ENCODE measurements at regions not wholly inside any gene's neighbourhood (a gene's known extent, or its start where the extent isn't known, plus 50 kb on each side); places are given as distances from the start of the nearest gene placed in this dataset.

GRCh38 chr2:176495826-176496225 is 226.6 kb downstream of the MTX2 start:
- TF ChIP-seq NFIC (IDR thresholded peaks at IDR 0.05) (no peak), TCF12 (IDR thresholded peaks at IDR 0.05; ENCODE audit: low read depth) (no peak), CEBPB (IDR thresholded peaks at IDR 0.05) (no peak), ZBTB7A (IDR thresholded peaks at IDR 0.05; ENCODE audit: low read depth) (no peak), TAF1 (IDR thresholded peaks at IDR 0.05; ENCODE audit: low read depth) (no peak), YY1 (IDR thresholded peaks at IDR 0.05; ENCODE audit: low read depth) (no peak), EP300 (IDR thresholded peaks at IDR 0.05; ENCODE audit: borderline replicate concordance) (no peak), MAX (IDR thresholded peaks at IDR 0.05) (no peak), FOXM1 (IDR thresholded peaks at IDR 0.05; ENCODE audit: borderline replicate concordance, low read depth) (no peak), RAD21 (IDR thresholded peaks at IDR 0.05; ENCODE audit: low read depth) (no peak), CREB1 (IDR thresholded peaks at IDR 0.05; ENCODE audit: low read depth) (no peak), TEAD4 (IDR thresholded peaks at IDR 0.05) (no peak), EGR1 (IDR thresholded peaks at IDR 0.05) (no peak)
- TF ChIP-seq, protein P1, sequence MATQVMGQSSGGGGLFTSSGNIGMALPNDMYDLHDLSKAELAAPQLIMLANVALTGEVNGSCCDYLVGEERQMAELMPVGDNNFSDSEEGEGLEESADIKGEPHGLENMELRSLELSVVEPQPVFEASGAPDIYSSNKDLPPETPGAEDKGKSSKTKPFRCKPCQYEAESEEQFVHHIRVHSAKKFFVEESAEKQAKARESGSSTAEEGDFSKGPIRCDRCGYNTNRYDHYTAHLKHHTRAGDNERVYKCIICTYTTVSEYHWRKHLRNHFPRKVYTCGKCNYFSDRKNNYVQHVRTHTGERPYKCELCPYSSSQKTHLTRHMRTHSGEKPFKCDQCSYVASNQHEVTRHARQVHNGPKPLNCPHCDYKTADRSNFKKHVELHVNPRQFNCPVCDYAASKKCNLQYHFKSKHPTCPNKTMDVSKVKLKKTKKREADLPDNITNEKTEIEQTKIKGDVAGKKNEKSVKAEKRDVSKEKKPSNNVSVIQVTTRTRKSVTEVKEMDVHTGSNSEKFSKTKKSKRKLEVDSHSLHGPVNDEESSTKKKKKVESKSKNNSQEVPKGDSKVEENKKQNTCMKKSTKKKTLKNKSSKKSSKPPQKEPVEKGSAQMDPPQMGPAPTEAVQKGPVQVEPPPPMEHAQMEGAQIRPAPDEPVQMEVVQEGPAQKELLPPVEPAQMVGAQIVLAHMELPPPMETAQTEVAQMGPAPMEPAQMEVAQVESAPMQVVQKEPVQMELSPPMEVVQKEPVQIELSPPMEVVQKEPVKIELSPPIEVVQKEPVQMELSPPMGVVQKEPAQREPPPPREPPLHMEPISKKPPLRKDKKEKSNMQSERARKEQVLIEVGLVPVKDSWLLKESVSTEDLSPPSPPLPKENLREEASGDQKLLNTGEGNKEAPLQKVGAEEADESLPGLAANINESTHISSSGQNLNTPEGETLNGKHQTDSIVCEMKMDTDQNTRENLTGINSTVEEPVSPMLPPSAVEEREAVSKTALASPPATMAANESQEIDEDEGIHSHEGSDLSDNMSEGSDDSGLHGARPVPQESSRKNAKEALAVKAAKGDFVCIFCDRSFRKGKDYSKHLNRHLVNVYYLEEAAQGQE (IDR thresholded peaks at IDR 0.05; ENCODE audit: low read depth) = no peak
- TF ChIP-seq, protein P2, sequence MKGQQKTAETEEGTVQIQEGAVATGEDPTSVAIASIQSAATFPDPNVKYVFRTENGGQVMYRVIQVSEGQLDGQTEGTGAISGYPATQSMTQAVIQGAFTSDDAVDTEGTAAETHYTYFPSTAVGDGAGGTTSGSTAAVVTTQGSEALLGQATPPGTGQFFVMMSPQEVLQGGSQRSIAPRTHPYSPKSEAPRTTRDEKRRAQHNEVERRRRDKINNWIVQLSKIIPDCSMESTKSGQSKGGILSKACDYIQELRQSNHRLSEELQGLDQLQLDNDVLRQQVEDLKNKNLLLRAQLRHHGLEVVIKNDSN (IDR thresholded peaks at IDR 0.05) = no peak

GRCh38 chr2:176496761-176497160 is 227.5 kb downstream of the MTX2 start:
- TF ChIP-seq, protein P2 (IDR thresholded peaks at IDR 0.05) = no peak
- no peak for TF ChIP-seq EP300 (IDR thresholded peaks at IDR 0.05; ENCODE audit: borderline replicate concordance)
- TF ChIP-seq CREB1 (IDR thresholded peaks at IDR 0.05; ENCODE audit: low read depth) = no peak
- no peak for TF ChIP-seq RAD21 (IDR thresholded peaks at IDR 0.05; ENCODE audit: low read depth)
- TF ChIP-seq, protein P1 (IDR thresholded peaks at IDR 0.05; ENCODE audit: low read depth) = no peak
- TF ChIP-seq CEBPB (IDR thresholded peaks at IDR 0.05) = no peak
- no peak for TF ChIP-seq TAF1 (IDR thresholded peaks at IDR 0.05; ENCODE audit: low read depth)
- TF ChIP-seq YY1 (IDR thresholded peaks at IDR 0.05; ENCODE audit: low read depth) = no peak

DNA sequence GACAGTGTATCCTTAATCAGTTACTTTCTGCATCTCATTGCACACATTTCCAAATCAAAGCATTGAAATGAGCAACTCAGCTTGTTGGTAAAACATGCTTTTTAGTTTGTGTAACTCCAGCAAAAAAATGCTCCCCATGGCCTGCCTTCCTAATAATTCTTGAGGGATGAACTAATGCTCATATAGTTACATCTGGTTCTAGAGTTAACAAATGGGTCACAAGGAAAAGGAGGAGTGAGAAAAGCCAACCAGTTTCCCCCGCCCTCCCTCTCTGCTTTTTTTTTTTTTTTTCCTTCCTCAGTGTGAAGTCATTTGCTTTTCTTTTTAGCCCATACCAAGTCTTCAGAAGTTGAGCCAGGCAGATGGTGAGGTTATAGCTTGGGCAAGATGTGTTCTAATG is 231.7 kb downstream of the MTX2 start:
- TF ChIP-seq ZBTB7A (IDR thresholded peaks at IDR 0.05; ENCODE audit: low read depth) = no peak

GRCh38 chr2:176501617-176502016 is 232.4 kb downstream of the MTX2 start:
- TF ChIP-seq RAD21 (IDR thresholded peaks at IDR 0.05; ENCODE audit: low read depth) (no peak), TCF12 (IDR thresholded peaks at IDR 0.05; ENCODE audit: low read depth) (no peak), NFIC (IDR thresholded peaks at IDR 0.05) (no peak), ZBTB7A (IDR thresholded peaks at IDR 0.05; ENCODE audit: low read depth) (no peak), YY1 (IDR thresholded peaks at IDR 0.05; ENCODE audit: low read depth) (no peak), FOXM1 (IDR thresholded peaks at IDR 0.05; ENCODE audit: borderline replicate concordance, low read depth) (no peak), MAX (IDR thresholded peaks at IDR 0.05) (no peak), EGR1 (IDR thresholded peaks at IDR 0.05) (no peak)
- TF ChIP-seq, protein P2 (IDR thresholded peaks at IDR 0.05) = no peak

DNA sequence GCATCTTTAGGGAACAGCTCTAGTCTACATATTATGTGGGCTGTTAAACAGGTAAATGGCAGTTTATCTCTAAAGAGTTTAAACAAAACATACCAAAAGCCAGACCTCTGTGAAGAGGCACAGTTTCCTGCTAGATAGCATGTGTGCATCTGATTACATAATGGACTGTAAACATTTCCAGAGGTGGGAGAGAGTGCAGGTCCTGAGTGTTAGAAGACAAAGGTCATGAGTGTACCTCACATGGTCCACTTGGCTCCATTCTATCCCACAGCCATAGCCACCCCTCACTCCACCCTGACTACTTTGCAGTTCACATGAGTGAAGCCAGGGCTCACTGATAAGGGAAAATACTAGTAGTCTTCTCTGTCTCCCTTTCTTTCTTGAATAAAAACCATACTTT is 233.4 kb downstream of the MTX2 start:
- TF ChIP-seq RAD21 (IDR thresholded peaks at IDR 0.05; ENCODE audit: low read depth) (no peak), TEAD4 (IDR thresholded peaks at IDR 0.05) (no peak), FOXM1 (IDR thresholded peaks at IDR 0.05; ENCODE audit: borderline replicate concordance, low read depth) (no peak)
- TF ChIP-seq, protein P2 (IDR thresholded peaks at IDR 0.05) = no peak

- TF ChIP-seq YY1 (IDR thresholded peaks at IDR 0.05; ENCODE audit: low read depth) (no peak), FOXM1 (IDR thresholded peaks at IDR 0.05; ENCODE audit: borderline replicate concordance, low read depth) (no peak), NFIC (IDR thresholded peaks at IDR 0.05) (no peak), RAD21 (IDR thresholded peaks at IDR 0.05; ENCODE audit: low read depth) (no peak), EGR1 (IDR thresholded peaks at IDR 0.05) (no peak), CEBPB (IDR thresholded peaks at IDR 0.05) (no peak), TEAD4 (IDR thresholded peaks at IDR 0.05) (no peak), CREB1 (IDR thresholded peaks at IDR 0.05; ENCODE audit: low read depth) (no peak), ZBTB7A (IDR thresholded peaks at IDR 0.05; ENCODE audit: low read depth) (no peak), TCF12 (IDR thresholded peaks at IDR 0.05; ENCODE audit: low read depth) (no peak), TAF1 (IDR thresholded peaks at IDR 0.05; ENCODE audit: low read depth) (no peak), EP300 (IDR thresholded peaks at IDR 0.05; ENCODE audit: borderline replicate concordance) (no peak), MAX (IDR thresholded peaks at IDR 0.05) (no peak)
- TF ChIP-seq, protein P2 (IDR thresholded peaks at IDR 0.05) = no peak
- TF ChIP-seq, protein P1 (IDR thresholded peaks at IDR 0.05; ENCODE audit: low read depth) = no peak
These were observed 234.5 kb downstream of the MTX2 start for GRCh38 chr2:176503776-176504175.
